CD4-positive, alpha-beta T cell treated with Interleukin-15 for 4 hours (primary cell): ENCODE measurements at regions not wholly inside any gene's neighbourhood (a gene's known extent, or its start where the extent isn't known, plus 50 kb on each side); places are given as distances from the start of the nearest gene placed in this dataset.

Experiments
- DNase-seq: peaks from one replicate; pipeline ENCODE4 v3.0.0-alpha.2; 2020; ENCODE audit warnings: low spot score

DNA sequence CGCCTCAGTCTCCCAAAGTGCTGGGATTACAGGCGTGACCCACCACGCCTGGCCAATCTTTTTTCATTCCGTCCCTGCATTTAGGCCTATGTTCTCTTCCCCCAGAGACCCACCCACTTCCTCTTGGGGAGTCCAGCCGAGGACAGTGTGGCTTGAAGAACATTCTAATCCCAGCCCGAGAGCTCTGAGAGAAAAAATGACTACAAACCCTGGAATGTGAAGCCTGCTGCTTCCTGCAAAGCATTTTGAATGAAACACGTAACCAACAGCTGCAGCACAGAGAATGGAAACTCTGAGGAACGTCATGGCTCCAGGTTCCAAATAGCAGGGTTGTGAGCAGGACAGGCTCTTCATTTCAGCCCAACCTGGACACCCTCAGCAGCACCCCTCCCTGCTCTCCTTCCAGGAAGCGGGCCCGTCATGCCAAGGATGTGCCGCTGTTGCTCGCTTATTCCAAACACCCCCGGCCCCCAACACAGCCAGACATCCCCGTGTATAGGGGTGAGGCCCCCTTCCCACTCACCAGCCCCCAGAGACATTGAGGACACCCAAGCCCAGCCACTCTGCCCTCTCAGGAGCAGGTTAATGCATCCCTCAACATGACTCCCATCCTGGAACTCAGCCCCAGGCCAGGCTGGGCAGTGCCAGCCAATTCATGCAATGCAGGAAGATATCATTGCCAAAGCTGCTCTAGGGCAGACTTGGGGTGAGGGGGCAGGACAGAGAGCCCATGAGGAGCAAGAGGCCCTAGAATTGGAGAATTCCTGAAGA lies 139.8 kb downstream of the ZFP36L2 start:
- DNase-seq = no peak

DNA sequence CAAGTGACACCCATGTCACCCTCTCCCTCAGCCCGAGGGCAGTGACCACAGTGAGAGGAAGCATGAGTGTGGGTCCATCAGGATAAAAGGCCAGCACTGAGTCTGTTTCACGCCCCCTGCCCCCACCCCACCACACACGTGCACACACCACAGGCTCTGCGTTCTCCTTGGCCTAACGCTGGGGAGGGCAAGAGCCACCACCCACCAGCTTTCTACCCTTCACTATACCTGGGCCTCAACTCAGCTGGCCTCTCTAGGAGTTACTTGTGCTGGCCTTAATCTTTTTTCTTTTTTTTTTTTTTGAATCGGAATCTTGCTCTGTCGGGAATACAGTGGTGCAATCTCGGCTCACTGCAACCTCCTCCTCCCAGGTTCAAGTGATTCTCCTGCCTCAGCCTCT lies 140.5 kb downstream of the ZFP36L2 start:
- no peak for DNase-seq

DNA sequence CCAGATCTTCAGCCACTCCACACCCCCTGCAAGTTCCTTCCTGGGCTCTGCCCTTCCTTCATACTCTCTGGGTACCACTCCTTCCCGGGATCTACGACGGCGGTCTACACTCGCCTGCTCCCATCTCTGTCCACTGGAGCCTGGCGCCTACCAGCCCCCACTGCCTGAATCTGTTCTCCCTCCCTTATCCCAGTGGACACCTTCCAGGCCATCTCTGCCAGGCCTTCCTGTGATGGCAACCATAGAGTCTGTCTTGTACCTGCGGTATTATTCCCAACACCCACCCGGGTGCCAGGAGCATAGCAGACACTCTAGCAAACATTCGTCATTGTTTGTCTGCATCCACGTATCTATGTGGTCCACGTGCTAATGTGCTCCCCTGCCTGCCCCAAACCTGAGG lies 140.9 kb downstream of the ZFP36L2 start:
- no peak for DNase-seq

DNA sequence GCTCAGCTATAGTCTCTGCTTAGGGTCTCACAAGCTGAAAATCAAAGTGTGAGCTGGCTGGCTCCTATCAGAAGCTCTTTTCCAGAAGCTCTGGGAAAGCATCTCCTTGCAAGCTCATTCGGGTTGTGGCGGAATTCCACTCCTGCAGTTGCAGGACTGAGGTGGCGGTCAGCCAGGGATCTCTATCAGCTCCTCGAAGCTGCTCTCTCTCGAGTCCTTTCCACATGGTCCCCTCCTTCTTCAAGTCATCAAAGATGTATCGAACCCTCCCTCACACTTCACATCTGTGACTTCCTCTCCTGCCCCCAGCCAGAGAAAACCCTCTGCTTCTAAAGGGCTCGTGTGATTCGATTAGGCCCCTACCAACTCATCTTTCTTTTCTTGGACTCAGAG lies 141.7 kb downstream of the ZFP36L2 start:
- no peak for DNase-seq

DNA sequence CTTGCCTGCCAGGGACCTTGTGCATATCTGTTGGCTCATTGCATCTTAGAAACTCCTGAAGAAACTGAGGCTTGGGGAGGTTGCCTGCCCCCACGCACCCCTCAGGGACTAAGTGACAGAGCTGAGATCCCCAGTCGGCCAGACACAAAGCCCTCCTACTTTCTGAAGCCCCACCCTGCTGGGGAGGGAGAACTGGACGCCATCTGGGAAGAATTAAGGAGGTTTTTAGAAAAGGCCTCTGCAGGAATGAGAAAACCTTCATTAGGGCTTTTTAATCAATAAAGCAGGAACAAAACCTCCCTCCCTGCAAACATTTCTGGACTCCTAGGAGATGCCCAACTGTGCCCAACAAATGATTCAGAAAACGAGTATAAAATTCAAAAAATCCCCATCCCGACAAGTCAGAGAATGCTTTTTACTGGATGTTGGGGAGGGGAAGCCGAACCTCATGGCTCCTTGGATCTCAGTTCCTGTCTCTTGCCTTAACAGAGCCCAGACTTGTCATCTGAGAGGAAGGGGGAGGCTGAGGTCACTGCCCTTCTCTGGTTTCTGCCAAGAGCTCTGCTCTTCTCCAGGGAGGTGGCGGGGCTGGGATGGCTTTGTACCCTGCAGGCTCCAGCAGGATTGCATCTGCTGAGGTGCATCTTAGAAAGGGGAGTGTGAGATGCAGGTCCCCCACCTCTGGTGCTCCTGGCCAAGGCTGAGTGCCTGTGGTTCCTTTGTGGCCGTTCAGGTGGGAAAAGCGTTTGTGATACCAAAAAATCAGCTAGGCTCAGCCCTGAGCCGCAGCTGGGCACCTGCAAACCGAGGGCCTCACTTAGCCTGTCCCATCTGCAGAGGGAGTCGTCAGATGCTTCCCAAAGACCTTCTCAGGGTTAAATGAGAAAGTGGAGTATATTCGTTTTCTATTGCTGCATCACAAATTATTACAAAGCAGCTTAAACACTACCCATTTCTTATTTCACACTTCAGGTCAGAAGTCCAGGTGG lies 142.4 kb downstream of the ZFP36L2 start:
- DNase-seq = no peak

- DNase-seq = no peak
Observed at GRCh38 chr2:43082903-43083677, 143.3 kb downstream of the ZFP36L2 start.

GRCh38 chr2:43082111-43082894 lies 144.1 kb downstream of the ZFP36L2 start:
- no peak for DNase-seq

GRCh38 chr2:43081131-43081765 lies 145.2 kb downstream of the ZFP36L2 start:
- DNase-seq = no peak

DNA sequence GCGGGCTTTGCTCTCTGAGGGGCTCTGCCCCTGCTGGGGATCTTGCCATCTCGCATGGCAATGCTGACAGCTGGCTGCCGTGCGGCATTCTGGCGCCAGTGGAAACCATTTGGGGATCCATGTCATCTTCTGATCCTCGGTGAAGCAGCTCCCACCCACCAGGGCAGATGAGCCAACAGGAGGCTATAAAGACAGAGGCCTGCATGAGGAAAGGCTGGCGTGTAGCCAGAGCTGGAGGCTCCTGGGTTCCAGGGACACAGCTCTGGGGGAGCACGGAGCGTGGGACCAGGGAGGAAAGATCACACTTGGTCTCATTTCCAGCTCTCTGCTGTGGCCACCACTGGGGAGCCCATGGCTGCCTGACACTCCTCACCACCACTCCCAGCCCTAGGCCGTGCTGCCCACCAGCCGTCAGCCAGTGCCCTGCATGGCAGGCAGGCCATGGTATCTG lies 145.8 kb downstream of the ZFP36L2 start:
- DNase-seq = no peak

- no peak for DNase-seq
Observed at GRCh38 chr2:43078781-43079755, 147.3 kb downstream of the ZFP36L2 start.

DNA sequence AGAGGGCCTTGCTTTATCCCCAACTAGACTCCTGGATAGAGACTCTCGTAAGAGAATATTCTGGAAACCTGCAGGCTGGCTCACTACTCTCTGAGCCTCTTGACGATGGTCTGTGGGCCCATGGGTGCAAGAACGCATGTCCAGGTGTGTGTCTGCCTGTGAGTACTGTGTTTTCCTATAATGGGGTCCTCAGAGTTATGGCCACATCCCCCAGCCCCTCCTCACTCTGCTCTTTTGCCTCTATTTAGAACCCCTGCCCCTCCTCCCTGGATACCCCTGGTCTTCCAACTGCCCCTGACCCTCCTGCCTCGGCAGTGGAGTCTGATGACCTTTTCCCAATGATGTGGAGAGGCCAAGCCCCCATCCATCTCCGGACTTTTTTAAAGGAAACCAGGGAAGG lies 148.1 kb downstream of the ZFP36L2 start:
- no peak for DNase-seq

DNA sequence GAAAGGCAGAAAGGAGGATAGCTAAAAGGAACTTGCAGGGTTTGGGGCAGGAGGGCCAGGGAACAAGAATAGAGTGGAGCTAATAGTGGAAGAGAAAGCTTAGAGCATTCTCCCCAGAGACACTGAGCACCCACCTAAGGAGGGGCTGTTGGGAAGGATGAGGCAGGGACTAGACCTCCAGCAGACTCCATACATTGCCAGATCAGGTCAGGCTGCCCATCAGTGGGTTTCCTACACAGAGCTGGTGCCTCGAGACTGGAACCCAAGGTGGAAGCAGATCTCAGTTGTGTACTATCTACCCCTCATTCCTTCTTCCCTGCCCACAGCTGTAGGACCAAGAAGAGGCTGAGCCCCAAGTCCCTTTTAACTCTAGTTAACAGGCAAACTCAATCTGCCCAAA lies 148.5 kb downstream of the ZFP36L2 start:
- DNase-seq = no peak

DNA sequence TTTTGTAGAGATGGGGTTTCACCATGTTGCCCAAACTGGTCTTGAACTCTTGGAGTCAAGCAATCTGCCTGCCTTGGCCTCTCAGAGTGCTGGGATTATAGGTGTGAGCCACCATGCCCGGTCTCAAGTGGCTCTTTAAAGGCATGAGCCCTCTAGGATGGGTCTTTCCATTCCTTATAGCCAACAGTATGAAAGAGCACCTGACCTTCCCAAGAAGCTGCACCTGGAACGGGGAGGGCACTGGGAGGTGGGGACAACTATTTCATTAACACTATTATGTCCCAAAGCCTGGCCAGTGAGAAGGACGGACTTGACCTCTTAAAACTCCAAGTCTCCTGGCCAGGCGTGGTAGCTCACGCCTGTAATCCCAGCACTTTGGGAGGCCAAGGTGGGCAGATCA lies 149.7 kb downstream of the ZFP36L2 start:
- DNase-seq = no peak

- DNase-seq = no peak
Observed at GRCh38 chr2:43075811-43076585, 150.4 kb downstream of the ZFP36L2 start.

DNA sequence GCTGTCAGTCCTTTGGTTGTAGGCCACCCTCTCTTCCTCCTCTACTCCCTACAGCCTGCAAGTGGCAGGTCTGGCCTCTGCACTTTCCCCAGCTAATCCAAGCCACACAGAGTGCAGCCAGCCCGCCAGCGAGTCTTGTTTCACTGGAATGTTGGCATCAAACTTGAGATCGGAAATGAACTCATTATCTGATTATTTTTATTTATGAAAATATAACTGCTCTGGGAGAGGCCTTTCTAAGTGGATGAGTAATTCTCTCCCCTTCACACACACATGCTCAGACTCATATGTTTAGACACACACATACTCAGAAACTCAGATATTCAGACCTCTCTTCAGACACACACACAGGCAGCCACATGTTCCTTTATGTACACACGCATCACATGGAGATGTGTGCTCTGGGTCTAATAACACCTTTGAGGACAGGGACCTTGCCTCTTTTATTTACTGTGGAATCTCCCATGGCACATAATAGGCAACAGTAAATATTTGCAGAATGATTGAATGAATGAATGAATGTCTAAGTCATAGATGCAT lies 151.3 kb downstream of the ZFP36L2 start:
- DNase-seq = no peak

- no peak for DNase-seq
Observed at GRCh38 chr2:43074592-43075053, 151.8 kb downstream of the ZFP36L2 start.

GRCh38 chr2:43074052-43074451 lies 152.4 kb downstream of the ZFP36L2 start:
- no peak for DNase-seq

GRCh38 chr2:43073401-43073825 lies 153.0 kb downstream of the ZFP36L2 start:
- no peak for DNase-seq
